ENCODE measurements at regions not wholly inside any gene's neighbourhood (a gene's known extent, or its start where the extent isn't known, plus 50 kb on each side); places are given as distances from the start of the nearest gene placed in this dataset.

DNA sequence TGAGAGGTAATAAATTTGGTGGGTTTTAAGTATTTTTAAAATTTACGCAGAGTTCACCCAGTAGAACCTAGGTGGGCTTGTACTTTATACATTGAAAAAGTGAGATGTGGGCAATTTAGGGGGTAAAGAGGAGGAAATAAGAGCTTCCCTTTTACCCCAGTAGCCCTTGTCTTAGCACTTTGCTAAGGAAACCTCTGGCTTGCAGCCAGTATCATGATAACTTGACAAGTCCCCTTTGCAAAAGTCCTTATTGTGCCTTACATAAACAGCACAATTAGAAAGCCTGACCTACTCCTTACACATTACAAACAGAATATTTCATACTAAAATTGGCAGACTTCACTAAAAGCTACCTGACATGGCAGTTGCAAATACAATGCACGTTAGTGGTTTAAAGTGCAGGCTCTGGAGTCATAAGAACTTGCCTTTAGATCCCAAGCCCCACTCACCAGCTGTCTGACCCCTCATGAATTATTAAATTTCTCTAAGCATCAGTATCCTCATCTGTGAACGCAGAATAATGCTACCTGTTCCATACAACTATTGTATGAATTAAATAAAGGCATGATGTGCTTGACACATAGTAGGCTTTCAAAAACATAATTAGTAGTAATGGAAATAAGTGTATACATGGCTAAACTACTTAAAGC is 53.2 kb upstream of the NELL2 start:
- peak in 1 of 2 donors; percentile 0 for DNase-seq (ENCODE audit: low read depth in 2 of 2)
- no peak overlapping the region for H3K4me3 ChIP-seq (replicated peaks in 1 of 2; ENCODE audit: low read depth in 2 of 2, low read length in 2 of 2)
- TF ChIP-seq CTCF (IDR thresholded peaks at IDR 0.05; ENCODE audit: low read depth, low read length), result no peak

All from cardiac fibroblast (primary cell).